K562 (cell line): ENCODE measurements at regions not wholly inside any gene's neighbourhood (a gene's known extent, or its start where the extent isn't known, plus 50 kb on each side); places are given as distances from the start of the nearest gene placed in this dataset.

Experiments
- ATAC-seq: fragments of 200-7000 bp; cut with Tn5 transposase; 3 replicates; pipeline ENCODE4 v1.9.1; 2020; ENCODE audit warnings: moderate library complexity
- BruUV-seq: library from RNA; stranded (reverse); fragments of 400-500 nt; replicated peaks from 2 replicates; lab custom pipeline; 2021; lab: Mats Ljungman, UMichigan
- CTCF ChIA-PET: fragments of 300-600 bp; formaldehyde crosslinking; extraction: SDS; loops from one replicate; lab custom pipeline; 2021; ENCODE audit warnings: low intra/inter-chr PET ratio; lab: Yijun Ruan, JAX
- POLR2A ChIA-PET: fragments of 300-600, 350-650 bp; sonication (Branson Sonifier 250); formaldehyde crosslinking; extraction: SDS; loops from one replicate; lab custom pipeline; 2021; ENCODE audit warnings: antibody characterized with exemption, inconsistent platforms; lab: Yijun Ruan, JAX
- DNase-seq, 4 experiments: peaks; one replicate each; pipeline versions ENCODE4 v3.0.0 to v3.0.0-alpha.2; 2011 to 2018; ENCODE audit warnings: low spot score in 3 of 4, mixed read lengths in 3 of 4; ENCODE audit errors: extremely low read depth in 1 of 4
- FAIRE-seq: peaks from 2 replicates; lab custom pipeline; 2011; peaks lifted over from hg19 to GRCh38; lab: Jason Lieb, UNC
- H2AFZ ChIP-seq: 2 replicates; pipeline ENCODE4 v1.6.0; 2011; ENCODE audit warnings: low read depth, low read length, control low read depth, inconsistent platforms
- H3K27ac ChIP-seq: fragments of 200-600 bp; 3 replicates; pipeline ENCODE4 v1.8.0; 2011; ENCODE audit warnings: low read depth, mild to moderate bottlenecking, control low read depth, inconsistent platforms, low read length, moderate library complexity, mixed read lengths; ENCODE audit errors: extremely low read depth
- H3K27me3 ChIP-seq, 2 experiments: fragments of 300-600 bp in 1 of 2; 2 replicates in 1 of 2; 3 replicates in 1 of 2; pipeline versions ENCODE4 v1.6.0 to v1.8.0; 2011; ENCODE audit warnings: inconsistent platforms in 2 of 2, low read length in 2 of 2, mild to moderate bottlenecking in 1 of 2, mixed read lengths in 1 of 2, moderate library complexity in 1 of 2; ENCODE audit not compliant: control insufficient read depth in 2 of 2, insufficient read depth in 2 of 2
- H3K36me3 ChIP-seq: fragments of 300-600 bp; 3 replicates; pipeline ENCODE4 v1.8.0; 2011; ENCODE audit warnings: mild to moderate bottlenecking, low read length, inconsistent platforms; ENCODE audit not compliant: control insufficient read depth, insufficient read depth
- H3K4me1 ChIP-seq, 2 experiments: fragments of 200-600 bp in 1 of 2; replicated peaks in 1 of 2; 2 replicates in 1 of 2; 3 replicates in 1 of 2; pipeline versions ENCODE4 v1.5.1 to v1.8.0; 2011; ENCODE audit warnings: inconsistent platforms in 2 of 2, low read length in 2 of 2, mild to moderate bottlenecking in 1 of 2, mixed read lengths in 1 of 2, moderate library complexity in 1 of 2; ENCODE audit not compliant: control insufficient read depth in 2 of 2, insufficient read depth in 2 of 2
- H3K4me2 ChIP-seq: 2 replicates; pipeline ENCODE4 v1.6.1; 2011; ENCODE audit warnings: low read length, control low read depth, inconsistent platforms, mixed read lengths; ENCODE audit not compliant: insufficient read depth
- H3K4me3 ChIP-seq: fragments of 200-600 bp; sonication (generic), shearing (Covaris generic); 2 replicates; pipeline ENCODE4 v1.5.1; 2016; ENCODE audit warnings: control low read depth, inconsistent platforms
- H3K79me2 ChIP-seq: fragments of 200-600 bp; 3 replicates; pipeline ENCODE4 v1.8.0; 2011; ENCODE audit warnings: low read length, inconsistent platforms; ENCODE audit not compliant: control insufficient read depth, insufficient read depth
- H3K9ac ChIP-seq, 2 experiments: 2 replicates each; pipeline versions ENCODE4 v1.6.0 to v1.6.1; 2011; ENCODE audit warnings: low read depth in 2 of 2, low read length in 2 of 2, control low read depth in 1 of 2, inconsistent platforms in 1 of 2, mild to moderate bottlenecking in 1 of 2, mixed read lengths in 1 of 2; ENCODE audit not compliant: insufficient read depth in 1 of 2
- H3K9me1 ChIP-seq: one replicate; pipeline ENCODE4 v1.6.0; 2011; ENCODE audit warnings: inconsistent platforms, mild to moderate bottlenecking, low read length, moderate library complexity; ENCODE audit not compliant: control insufficient read depth, insufficient read depth
- H3K9me3 ChIP-seq: replicated peaks from 2 replicates; pipeline ENCODE4 v1.5.1; 2011; ENCODE audit warnings: low read depth, low read length, inconsistent platforms; ENCODE audit not compliant: control insufficient read depth, insufficient read depth
- H4K20me1 ChIP-seq: replicated peaks from 2 replicates; pipeline ENCODE4 v1.6.1; 2011; ENCODE audit warnings: low read length, inconsistent platforms, mixed read lengths; ENCODE audit not compliant: control insufficient read depth, insufficient read depth
- BACH1 ChIP-seq: fragments of 200-800 bp; sonication (Bioruptor generic); IDR thresholded peaks from 2 replicates; pipeline ENCODE4 v1.6.1; 2016; ENCODE audit warnings: missing genetic modification characterization, missing compliant biosample characterization
- BDP1 ChIP-seq: IDR thresholded peaks from 3 replicates; pipeline ENCODE4 v1.6.1; 2011; ENCODE audit not compliant: insufficient read length, insufficient read depth
- DDX20 ChIP-seq: fragments of 450-650 bp; IDR thresholded peaks from 2 replicates; pipeline ENCODE4 v1.6.1; 2016; ENCODE audit warnings: missing genetic modification characterization, low read depth, mild to moderate bottlenecking, missing compliant biosample characterization, moderate library complexity
- GTF2E2 ChIP-seq: fragments of 200-800 bp; sonication (Bioruptor generic); IDR thresholded peaks from 2 replicates; pipeline ENCODE4 v1.6.1; 2016; ENCODE audit warnings: missing genetic modification characterization, missing compliant biosample characterization
- LCOR ChIP-seq: sonication (generic); formaldehyde crosslinking; IDR thresholded peaks from 2 replicates; pipeline ENCODE4 v1.8.0; 2022; ENCODE audit warnings: mild to moderate bottlenecking, missing genetic modification reagents
- LEF1 ChIP-seq: fragments of 450-650 bp; IDR thresholded peaks from 2 replicates; pipeline ENCODE4 v1.6.1; 2016; ENCODE audit warnings: mild to moderate bottlenecking
- NFIC ChIP-seq: fragments of 450-650 bp; IDR thresholded peaks from 2 replicates; pipeline ENCODE4 v1.6.1; 2017; ENCODE audit warnings: mild to moderate bottlenecking, inconsistent platforms
- PURB ChIP-seq: sonication (generic); formaldehyde crosslinking; IDR thresholded peaks from 2 replicates; pipeline ENCODE4 v1.9.0; 2021; ENCODE audit warnings: low read depth, mild to moderate bottlenecking, missing genetic modification reagents
- RAD21 ChIP-seq, 2 experiments: fragments of 250-450 bp in 1 of 2; fragments of 450-650 bp in 1 of 2; sonication (Bioruptor Pico) in 1 of 2; formaldehyde crosslinking in 1 of 2; IDR thresholded peaks in 1 of 2; conservative IDR thresholded peaks in 1 of 2; 2 replicates each; pipeline versions ENCODE4 v1.4.0 to v1.8.0; 2020 to 2022; ENCODE audit warnings: mild to moderate bottlenecking in 2 of 2, moderate library complexity in 1 of 2
- SIRT6 ChIP-seq: IDR thresholded peaks from one replicate; pipeline ENCODE4 v1.6.1; 2012; ENCODE audit warnings: low read depth, mild to moderate bottlenecking, control low read depth, inconsistent platforms, low read length, moderate library complexity
- TCF7 ChIP-seq: sonication (generic); IDR thresholded peaks from 2 replicates; pipeline ENCODE4 v1.6.1; 2016; ENCODE audit warnings: antibody characterized with exemption, borderline replicate concordance
- ZFP30 ChIP-seq: fragments of 250-450 bp; sonication (Bioruptor Pico); IDR thresholded peaks from 2 replicates; pipeline ENCODE4 v1.8.0; 2022; ENCODE audit warnings: moderate library complexity, mild to moderate bottlenecking, inconsistent platforms, borderline replicate concordance
- ZNF507 ChIP-seq: conservative IDR thresholded peaks from 2 replicates; pipeline ENCODE4 v1.6.1; 2017; ENCODE audit warnings: missing genetic modification characterization, missing compliant biosample characterization
- ZNF830 ChIP-seq: fragments of 250-450 bp; sonication (Bioruptor Pico); IDR thresholded peaks from 2 replicates; pipeline ENCODE4 v1.5.0; 2021; ENCODE audit warnings: mild to moderate bottlenecking
- ZSCAN32 ChIP-seq: fragments of 450-650 bp; formaldehyde crosslinking; IDR thresholded peaks from 2 replicates; pipeline ENCODE4 v1.4.0; 2020; ENCODE audit warnings: mild to moderate bottlenecking, moderate library complexity
- WGBS: fragments of 100-300 bp; shearing (Covaris generic); methylation state at CpG from one replicate; pipeline ENCODE4 v1.1.6; 2016; ENCODE audit warnings: low coverage, mixed read lengths; ENCODE audit not compliant: insufficient coverage; ENCODE audit errors: missing lambda C conversion rate; 5-methylcytosine and 5-hydroxymethylcytosine counted together
- in situ Hi-C: fragments of 300-500 bp; cut with MboI; formaldehyde crosslinking; loops from 4 replicates; pipeline ENCODE4 v1.15.0; 2018; ENCODE audit warnings: inconsistent platforms, mixed read lengths
- intact Hi-C: fragments of 100-400 bp; cut with micrococcal nuclease; formaldehyde crosslinking; loops from 2 replicates; pipeline ENCODE4 v1.14.2; 2022
- TF ChIP-seq, protein P1 (sequence below): fragments of 450-650 bp; IDR thresholded peaks from one replicate; pipeline ENCODE4 v1.6.1; 2018; ENCODE audit warnings: mild to moderate bottlenecking, moderate library complexity; ENCODE audit not compliant: partially characterized antibody
- TF ChIP-seq, protein P2 (sequence below): IDR thresholded peaks from 2 replicates; pipeline ENCODE4 v1.6.1; 2011; ENCODE audit not compliant: insufficient read length; ENCODE audit errors: extremely low read depth
- TF ChIP-seq, protein P3 (sequence below): fragments of 250-450 bp; sonication (Bioruptor Pico); IDR thresholded peaks from 2 replicates; pipeline ENCODE4 v1.8.0; 2022; ENCODE audit warnings: inconsistent platforms, mild to moderate bottlenecking, moderate library complexity, borderline replicate concordance
- TF ChIP-seq, protein P4 (sequence below): fragments of 450-650 bp; IDR thresholded peaks from 2 replicates; pipeline ENCODE4 v1.6.1; 2016
- TF ChIP-seq, protein P5 (sequence below): IDR thresholded peaks from 2 replicates; pipeline ENCODE4 v1.6.1; 2014; ENCODE audit warnings: antibody characterized with exemption

DNA sequence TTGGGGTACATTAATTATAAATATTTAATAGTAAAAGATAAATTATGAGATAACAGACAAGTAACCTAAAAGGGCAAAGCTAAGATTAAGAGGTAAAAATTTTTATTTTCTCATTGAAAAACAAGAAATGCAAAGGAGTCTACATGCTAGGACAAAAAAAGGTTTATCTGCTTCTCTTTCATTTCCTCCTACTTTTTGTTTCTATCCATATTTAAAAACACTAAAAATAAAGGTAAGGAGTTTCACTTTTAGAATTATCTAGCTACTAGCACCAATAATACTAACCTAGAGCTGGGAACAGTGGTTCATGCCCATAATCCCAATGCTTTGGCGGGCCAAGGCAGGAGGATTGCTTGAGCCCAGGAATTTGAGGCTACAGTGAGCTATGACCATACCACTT lies 1551.7 kb upstream of the SLC39A10 start:
- Histone ChIP-seq H3K9me3 (no peaks in the 10 kb centered on the region), H3K36me3 (no peaks in the 10 kb centered on the region), H3K27ac (no peak overlapping the region), H3K9ac (no peak overlapping the region), H3K4me2 (no peak overlapping the region), H3K79me2 (no peaks in the 10 kb centered on the region), H2AFZ (no peak overlapping the region), H3K9me1 (no peaks in the 10 kb centered on the region), H3K27me3 (no peaks in the 10 kb centered on the region), H3K4me1 (no peaks in the 10 kb centered on the region), H4K20me1 (no peaks in the 10 kb centered on the region), H3K4me3 (no peak overlapping the region)
- ChIA-PET CTCF (no interaction called here), POLR2A (no interaction called here)
- no peak for TF ChIP-seq BACH1 (tag)
- no peak for TF ChIP-seq GTF2E2 (tag)
- TF ChIP-seq NFIC = no peak
- no peak for TF ChIP-seq ZNF830 (CRISPR knock-in tag)
- no peak for TF ChIP-seq LEF1
- no peak for TF ChIP-seq TCF7
- TF ChIP-seq DDX20 (tag) = no peak
- TF ChIP-seq ZNF507 (tag) = no peak
- TF ChIP-seq, protein P1, sequence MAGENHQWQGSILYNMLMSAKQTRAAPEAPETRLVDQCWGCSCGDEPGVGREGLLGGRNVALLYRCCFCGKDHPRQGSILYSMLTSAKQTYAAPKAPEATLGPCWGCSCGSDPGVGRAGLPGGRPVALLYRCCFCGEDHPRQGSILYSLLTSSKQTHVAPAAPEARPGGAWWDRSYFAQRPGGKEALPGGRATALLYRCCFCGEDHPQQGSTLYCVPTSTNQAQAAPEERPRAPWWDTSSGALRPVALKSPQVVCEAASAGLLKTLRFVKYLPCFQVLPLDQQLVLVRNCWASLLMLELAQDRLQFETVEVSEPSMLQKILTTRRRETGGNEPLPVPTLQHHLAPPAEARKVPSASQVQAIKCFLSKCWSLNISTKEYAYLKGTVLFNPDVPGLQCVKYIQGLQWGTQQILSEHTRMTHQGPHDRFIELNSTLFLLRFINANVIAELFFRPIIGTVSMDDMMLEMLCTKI = no peak
- TF ChIP-seq, protein P2, sequence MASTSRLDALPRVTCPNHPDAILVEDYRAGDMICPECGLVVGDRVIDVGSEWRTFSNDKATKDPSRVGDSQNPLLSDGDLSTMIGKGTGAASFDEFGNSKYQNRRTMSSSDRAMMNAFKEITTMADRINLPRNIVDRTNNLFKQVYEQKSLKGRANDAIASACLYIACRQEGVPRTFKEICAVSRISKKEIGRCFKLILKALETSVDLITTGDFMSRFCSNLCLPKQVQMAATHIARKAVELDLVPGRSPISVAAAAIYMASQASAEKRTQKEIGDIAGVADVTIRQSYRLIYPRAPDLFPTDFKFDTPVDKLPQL = no peak
- TF ChIP-seq, protein P3, sequence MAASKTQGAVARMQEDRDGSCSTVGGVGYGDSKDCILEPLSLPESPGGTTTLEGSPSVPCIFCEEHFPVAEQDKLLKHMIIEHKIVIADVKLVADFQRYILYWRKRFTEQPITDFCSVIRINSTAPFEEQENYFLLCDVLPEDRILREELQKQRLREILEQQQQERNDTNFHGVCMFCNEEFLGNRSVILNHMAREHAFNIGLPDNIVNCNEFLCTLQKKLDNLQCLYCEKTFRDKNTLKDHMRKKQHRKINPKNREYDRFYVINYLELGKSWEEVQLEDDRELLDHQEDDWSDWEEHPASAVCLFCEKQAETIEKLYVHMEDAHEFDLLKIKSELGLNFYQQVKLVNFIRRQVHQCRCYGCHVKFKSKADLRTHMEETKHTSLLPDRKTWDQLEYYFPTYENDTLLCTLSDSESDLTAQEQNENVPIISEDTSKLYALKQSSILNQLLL (CRISPR knock-in tag) = no peak
- no peak for TF ChIP-seq RAD21 (CRISPR knock-in tag; conservative IDR thresholded peaks at IDR 0.05 in 1 of 2, IDR thresholded peaks at IDR 0.05 in 1 of 2)
- no peak for TF ChIP-seq PURB (CRISPR knock-in tag)
- TF ChIP-seq, protein P4, sequence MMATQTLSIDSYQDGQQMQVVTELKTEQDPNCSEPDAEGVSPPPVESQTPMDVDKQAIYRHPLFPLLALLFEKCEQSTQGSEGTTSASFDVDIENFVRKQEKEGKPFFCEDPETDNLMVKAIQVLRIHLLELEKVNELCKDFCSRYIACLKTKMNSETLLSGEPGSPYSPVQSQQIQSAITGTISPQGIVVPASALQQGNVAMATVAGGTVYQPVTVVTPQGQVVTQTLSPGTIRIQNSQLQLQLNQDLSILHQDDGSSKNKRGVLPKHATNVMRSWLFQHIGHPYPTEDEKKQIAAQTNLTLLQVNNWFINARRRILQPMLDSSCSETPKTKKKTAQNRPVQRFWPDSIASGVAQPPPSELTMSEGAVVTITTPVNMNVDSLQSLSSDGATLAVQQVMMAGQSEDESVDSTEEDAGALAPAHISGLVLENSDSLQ = no peak
- TF ChIP-seq SIRT6 = no peak
- no peak for TF ChIP-seq ZSCAN32 (CRISPR knock-in tag)
- TF ChIP-seq LCOR (CRISPR knock-in tag) = no peak
- no peak for TF ChIP-seq BDP1
- TF ChIP-seq ZFP30 = no peak
- TF ChIP-seq, protein P5, sequence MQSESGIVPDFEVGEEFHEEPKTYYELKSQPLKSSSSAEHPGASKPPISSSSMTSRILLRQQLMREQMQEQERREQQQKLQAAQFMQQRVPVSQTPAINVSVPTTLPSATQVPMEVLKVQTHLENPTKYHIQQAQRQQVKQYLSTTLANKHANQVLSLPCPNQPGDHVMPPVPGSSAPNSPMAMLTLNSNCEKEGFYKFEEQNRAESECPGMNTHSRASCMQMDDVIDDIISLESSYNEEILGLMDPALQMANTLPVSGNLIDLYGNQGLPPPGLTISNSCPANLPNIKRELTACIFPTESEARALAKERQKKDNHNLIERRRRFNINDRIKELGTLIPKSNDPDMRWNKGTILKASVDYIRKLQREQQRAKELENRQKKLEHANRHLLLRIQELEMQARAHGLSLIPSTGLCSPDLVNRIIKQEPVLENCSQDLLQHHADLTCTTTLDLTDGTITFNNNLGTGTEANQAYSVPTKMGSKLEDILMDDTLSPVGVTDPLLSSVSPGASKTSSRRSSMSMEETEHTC = no peak
- WGBS = 8% methylated on average over 1 of the region's 1 CpG
- intact Hi-C loops = no loop called here
- ATAC-seq (no peak), DNase-seq (no peak), FAIRE-seq (no peak)
- in situ Hi-C loops = no loop called here
- BruUV-seq = no TSS peak
